HG02759 (cell line): ENCODE measurements at regions not wholly inside any gene's neighbourhood (a gene's known extent, or its start where the extent isn't known, plus 50 kb on each side); places are given as distances from the start of the nearest gene placed in this dataset.

Experiments
- ATAC-seq: cut with Tn5 transposase; IDR thresholded peaks from one replicate; pipeline ENCODE4 v1.9.1; 2021; ENCODE audit warnings: mild to moderate bottlenecking, moderate library complexity; ENCODE audit not compliant: unreplicated experiment

- ATAC-seq = no peak
Measured at GRCh38 chr15:36313736-36314280, 265.6 kb upstream of the CDIN1 start.

- no peak for ATAC-seq
Measured at GRCh38 chr15:36315649-36316048, 263.8 kb upstream of the CDIN1 start.

- ATAC-seq = no peak
Measured at GRCh38 chr15:36323615-36324014, 255.8 kb upstream of the CDIN1 start.

GRCh38 chr15:36325206-36325605 lies 254.2 kb upstream of the CDIN1 start:
- ATAC-seq = no peak

GRCh38 chr15:36329592-36329991 lies 249.8 kb upstream of the CDIN1 start:
- no peak for ATAC-seq

GRCh38 chr15:36330598-36330997 lies 248.8 kb upstream of the CDIN1 start:
- ATAC-seq = no peak

GRCh38 chr15:36331531-36332275 lies 247.7 kb upstream of the CDIN1 start:
- ATAC-seq = no peak

GRCh38 chr15:36332301-36332700 lies 247.1 kb upstream of the CDIN1 start:
- ATAC-seq = no peak

GRCh38 chr15:36332896-36333295 lies 246.5 kb upstream of the CDIN1 start:
- ATAC-seq = no peak

- ATAC-seq = no peak
Measured at GRCh38 chr15:36334059-36334458, 245.4 kb upstream of the CDIN1 start.

GRCh38 chr15:36335224-36335623 lies 244.2 kb upstream of the CDIN1 start:
- ATAC-seq = no peak

GRCh38 chr15:36335659-36336058 lies 243.8 kb upstream of the CDIN1 start:
- ATAC-seq = no peak

- no peak for ATAC-seq
Measured at GRCh38 chr15:36344887-36345286, 234.5 kb upstream of the CDIN1 start.

GRCh38 chr15:36347272-36347858 lies 232.1 kb upstream of the CDIN1 start:
- ATAC-seq = no peak

- no peak for ATAC-seq
Measured at GRCh38 chr15:36356466-36356865, 223.0 kb upstream of the CDIN1 start.

GRCh38 chr15:36356978-36357601 lies 222.3 kb upstream of the CDIN1 start:
- no peak for ATAC-seq

GRCh38 chr15:36358094-36358493 lies 221.3 kb upstream of the CDIN1 start:
- ATAC-seq = no peak

- ATAC-seq = no peak
Measured at GRCh38 chr15:36358523-36358922, 220.9 kb upstream of the CDIN1 start.

- ATAC-seq = no peak
Measured at GRCh38 chr15:36359286-36359685, 220.1 kb upstream of the CDIN1 start.

- ATAC-seq = no peak
Measured at GRCh38 chr15:36361351-36361870, 218.0 kb upstream of the CDIN1 start.

GRCh38 chr15:36362509-36362915 lies 216.9 kb upstream of the CDIN1 start:
- no peak for ATAC-seq

- ATAC-seq = no peak
Measured at GRCh38 chr15:36363335-36363734, 216.1 kb upstream of the CDIN1 start.
